ENCODE measurements at regions not wholly inside any gene's neighbourhood (a gene's known extent, or its start where the extent isn't known, plus 50 kb on each side); places are given as distances from the start of the nearest gene placed in this dataset.

GRCh38 chr15:27670486-27671209 lies 428.5 kb downstream of the OCA2 start:
- no peak for DNase-seq

- no peak for DNase-seq
These were observed 429.5 kb downstream of the OCA2 start for GRCh38 chr15:27669641-27670040.

GRCh38 chr15:27668471-27669220 lies 430.5 kb downstream of the OCA2 start:
- no peak for DNase-seq

DNA sequence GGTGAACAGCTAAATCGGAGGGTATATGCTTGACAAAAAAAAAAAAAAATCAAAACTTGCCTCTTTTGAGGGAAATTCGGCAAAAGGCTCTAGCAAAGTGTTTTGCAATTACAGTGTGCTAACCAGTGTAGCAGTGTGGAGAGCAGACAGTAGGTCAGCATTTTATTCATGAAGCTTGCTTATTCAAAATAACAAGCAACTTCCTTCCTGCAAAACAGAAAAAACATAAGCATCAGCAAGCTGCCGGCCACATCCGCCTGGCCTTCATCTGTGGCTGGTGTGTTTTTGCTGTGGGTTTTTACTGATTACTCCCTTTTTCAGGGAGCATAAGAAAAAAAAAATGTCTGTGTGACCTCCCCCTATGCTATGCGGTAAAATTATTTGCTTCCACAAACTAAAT lies 434.1 kb downstream of the OCA2 start:
- DNase-seq, result no peak

GRCh38 chr15:27662892-27663291 lies 436.2 kb downstream of the OCA2 start:
- DNase-seq, result no peak

- DNase-seq, result no peak
These were observed 438.4 kb downstream of the OCA2 start for GRCh38 chr15:27660676-27661075.

DNA sequence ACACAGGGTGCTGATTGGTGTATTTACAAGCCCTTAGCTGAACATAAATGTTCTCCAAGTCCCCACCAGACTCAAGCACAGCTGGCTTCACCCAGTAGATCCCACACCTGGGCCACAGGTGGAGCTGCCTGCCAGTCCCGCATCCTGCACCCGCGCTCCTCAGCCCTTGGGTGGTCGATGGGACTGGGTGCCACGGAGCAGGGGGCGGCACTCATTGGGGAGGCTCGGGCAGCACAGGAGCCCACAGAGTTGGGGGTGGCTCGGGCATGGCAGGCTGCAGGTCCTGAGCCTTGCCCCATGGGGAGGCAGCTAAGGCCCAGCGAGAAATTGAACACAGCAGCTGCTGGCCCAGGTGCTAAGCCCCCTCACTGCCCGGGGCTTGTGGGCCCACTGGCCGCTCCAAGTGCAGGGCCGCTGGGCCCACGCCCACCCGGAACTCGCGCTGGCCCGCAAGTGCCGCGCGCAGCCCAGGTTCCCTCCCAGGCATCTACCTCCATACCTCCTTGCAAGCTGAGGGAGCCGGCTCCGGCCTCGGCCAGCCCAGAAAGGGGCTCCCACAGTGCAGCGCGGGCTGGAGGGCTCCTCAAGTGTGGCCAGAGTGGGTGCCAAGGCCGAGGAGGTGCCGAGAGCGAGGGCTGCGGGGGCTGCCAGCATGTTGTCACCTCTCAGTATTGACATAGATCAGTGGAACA lies 442.7 kb downstream of the OCA2 start:
- DNase-seq, result no peak

DNA sequence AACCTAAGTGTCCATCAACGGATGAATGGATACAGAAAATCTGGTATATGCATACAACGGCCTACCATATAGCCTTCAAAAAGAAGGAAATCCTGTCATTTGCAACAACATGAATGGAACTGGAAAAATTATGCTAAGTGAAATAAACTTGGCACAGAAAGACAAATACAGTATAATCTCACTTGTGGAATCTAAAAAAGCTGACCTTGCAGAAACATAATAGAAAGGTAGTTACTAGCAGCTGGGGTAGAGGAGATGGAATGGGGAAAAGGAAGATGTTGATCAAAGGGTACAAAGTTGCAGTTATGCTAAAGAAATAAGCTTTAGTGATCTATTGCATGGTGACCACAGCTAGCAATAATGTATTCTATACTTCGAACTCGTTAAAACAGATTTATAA lies 444.1 kb downstream of the OCA2 start:
- DNase-seq, result no peak

- no peak for DNase-seq
These were observed 448.9 kb downstream of the OCA2 start for GRCh38 chr15:27650244-27650643.

DNA sequence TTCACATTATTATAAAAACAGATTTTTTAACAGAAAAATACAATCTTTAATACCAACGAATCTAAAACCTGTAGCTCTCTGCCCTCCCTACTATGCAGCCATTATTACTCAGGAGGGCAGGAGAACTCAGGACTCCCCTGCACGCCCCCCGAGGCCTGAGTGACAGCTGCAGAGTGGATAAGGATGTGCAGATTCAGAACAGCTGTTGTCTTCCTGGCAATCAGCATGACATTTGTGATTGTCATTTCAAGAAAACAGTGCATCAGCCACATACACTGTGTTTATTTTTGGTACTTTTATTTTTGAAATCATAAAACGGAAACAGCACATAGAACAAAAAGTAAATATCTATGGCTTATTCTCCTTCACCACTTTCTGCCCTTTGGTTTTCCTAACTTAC lies 450.8 kb downstream of the OCA2 start:
- no peak for DNase-seq

- no peak for DNase-seq
These were observed 452.6 kb downstream of the OCA2 start for GRCh38 chr15:27646531-27646930.

DNA sequence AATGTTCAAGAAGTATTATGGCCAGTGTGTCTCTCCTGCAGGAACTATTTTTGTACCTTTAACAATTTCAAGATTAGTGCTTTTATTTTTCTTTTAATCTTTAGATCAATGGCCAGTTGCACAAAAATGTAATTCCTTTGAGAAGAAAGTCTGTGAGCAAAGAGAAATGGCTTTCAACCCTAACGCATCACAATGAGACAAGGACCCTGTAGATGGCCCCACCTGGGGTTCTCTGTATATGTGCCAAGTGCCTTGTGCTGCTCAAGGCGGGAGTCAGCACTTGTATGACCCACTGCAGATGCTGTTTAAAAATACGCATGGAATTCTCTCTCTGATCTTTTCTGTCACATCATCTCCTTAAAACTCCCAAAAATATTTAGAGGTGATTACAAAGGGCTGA lies 453.4 kb downstream of the OCA2 start:
- no peak for DNase-seq

GRCh38 chr15:27642981-27643380 lies 456.1 kb downstream of the OCA2 start:
- DNase-seq, result no peak

GRCh38 chr15:27639595-27639994 lies 459.5 kb downstream of the OCA2 start:
- no peak for DNase-seq

GRCh38 chr15:27638958-27639357 lies 460.2 kb downstream of the OCA2 start:
- no peak for DNase-seq

DNA sequence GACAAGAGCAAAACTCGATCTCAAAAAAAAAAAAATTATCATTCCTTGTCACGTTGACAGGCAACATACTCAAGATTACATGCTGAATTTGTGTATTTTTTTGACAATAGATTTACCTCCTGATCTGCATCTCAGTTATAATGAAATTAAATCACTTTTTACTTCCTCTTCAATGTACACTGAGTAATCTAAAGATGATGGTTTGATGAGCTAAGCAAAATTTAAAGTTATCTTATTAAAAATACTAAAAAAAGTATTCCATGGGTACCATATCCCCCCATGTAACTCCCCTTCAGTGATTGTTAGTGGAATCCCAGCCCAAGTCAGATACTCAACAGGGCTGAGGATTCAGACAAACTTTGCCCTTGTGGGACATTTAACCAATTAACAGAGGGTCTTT lies 463.2 kb downstream of the OCA2 start:
- DNase-seq, result no peak

DNA sequence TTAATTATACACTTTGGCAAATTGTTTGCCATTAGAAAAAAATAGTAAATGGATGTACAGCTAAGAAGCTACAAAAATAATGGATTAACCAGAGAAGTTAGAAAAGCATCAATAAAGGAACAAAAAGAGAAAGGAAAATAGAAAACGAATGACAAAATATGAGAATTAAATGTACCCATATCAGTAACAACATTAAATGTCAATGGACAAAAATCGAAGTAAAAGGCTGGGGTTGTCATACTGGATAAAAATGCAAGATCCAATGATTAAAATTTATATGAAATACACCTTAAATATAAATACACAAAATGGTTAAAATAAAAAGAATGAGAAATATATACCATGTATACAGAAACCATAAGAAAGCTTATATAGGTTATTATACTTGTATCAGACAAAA lies 470.6 kb downstream of the OCA2 start:
- no peak for DNase-seq

GRCh38 chr15:27627623-27628022 lies 471.5 kb downstream of the OCA2 start:
- no peak for DNase-seq

DNA sequence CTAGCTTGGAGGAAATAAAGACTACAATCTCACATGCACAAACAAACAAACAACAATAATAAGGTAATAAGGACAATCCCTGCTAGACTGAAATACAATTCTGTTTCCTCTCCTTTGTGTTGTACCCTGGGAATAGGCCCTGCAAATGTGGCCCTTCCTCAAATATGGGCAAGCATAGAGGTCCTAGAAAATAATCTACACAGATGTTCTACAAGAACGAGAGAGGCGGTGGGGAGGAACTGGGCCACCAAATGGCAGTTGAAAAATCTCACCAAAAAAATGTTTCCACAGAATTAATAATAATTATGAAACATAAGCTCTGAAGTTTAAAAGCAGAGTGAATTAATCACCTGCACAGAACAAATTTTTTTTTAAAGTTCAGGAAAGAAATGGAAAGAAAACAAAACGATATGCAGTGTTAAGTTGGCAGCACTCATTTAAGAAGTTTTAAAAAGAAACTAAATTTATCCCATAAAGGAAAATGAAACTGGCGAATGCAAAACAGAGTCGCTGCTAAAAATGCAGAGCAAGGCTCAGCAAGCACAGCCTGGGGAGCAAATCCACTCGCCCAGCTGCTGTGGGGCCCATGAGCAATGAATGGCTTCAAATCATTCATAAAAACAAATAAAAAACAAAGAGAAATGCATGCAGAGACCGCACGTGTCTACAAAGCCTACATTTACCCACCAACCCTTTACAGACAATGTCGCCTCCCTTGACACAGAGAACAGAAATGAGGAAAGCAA lies 475.4 kb downstream of the OCA2 start:
- no peak for DNase-seq

DNA sequence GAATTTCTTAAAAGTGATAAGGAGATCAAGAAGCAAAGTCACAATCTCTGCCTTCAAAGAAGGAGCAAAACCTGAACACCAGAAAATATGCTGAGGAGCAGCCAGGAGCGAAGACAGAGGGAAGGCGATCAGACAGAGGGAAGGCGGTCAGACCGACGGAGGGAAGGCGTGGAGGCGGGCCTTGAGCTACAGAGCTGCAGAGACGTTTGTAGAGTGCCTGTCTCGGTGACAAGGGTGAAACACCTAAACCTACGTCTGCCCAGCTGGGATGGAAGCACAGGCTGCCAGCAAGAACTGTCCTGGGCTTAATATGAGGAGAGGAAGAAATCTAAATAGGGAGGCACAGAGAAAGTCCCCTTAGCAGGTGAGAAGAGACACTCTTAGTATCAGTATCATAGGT lies 476.0 kb downstream of the OCA2 start:
- DNase-seq, result no peak

DNA sequence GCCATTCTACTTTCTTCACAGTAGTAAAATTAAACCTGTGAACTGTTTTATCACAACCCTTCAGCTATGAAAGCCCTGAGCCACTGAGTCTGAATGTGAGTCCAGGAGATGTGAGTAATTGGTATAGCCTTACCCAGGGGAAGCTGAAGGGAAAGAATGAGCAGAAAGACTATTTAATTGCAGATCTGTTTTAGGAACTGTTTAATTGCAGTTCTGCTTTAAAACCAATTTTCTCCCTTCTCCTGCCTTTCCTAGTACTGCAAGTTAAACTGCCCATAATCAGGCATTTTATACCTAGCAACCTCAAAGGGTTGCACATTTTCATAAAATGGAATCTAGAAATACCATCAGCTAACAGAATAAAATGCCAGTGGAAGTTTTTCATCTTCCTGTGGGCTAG lies 476.7 kb downstream of the OCA2 start:
- no peak for DNase-seq

DNA sequence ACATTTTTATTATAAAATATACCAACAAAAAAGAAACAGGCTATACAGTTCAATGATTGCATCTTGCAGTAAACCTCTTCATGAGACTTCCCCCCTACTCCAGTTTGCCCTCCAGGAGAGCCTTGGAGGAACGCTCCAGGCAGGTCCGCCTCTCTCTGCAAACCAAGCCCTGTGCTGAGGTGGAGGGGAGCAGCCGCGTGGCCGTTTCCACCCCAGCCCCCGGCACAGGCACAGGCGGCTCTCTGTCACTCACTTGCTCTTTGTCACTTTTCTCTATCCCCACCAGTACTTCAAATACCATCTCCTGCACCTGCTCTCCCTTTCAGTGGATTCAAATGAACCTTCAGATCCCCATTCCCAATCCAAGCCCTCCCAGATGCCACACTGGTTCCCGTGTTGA lies 479.9 kb downstream of the OCA2 start:
- DNase-seq, result no peak

DNA sequence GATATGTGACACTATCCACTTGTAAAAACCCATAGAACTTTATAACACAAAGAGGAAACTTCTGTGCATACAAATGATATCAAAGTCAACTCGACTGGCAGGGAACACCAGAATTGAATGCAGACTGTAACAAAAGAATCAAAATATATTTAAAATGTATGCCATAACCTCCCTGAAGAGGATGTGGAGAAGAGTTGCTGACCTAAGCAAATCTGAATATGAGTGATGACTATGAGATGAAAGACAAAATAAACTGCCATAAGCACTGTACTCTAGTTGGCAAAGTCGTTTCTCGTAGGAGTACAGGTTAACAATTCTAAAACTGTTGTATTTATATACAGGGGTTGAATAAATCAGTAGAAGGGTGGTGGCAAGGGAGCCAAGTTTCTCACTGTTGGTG lies 482.1 kb downstream of the OCA2 start:
- no peak for DNase-seq

Data from stimulated activated CD4-positive, alpha-beta T cell treated with anti-CD3 and anti-CD28 coated beads, Interleukin-12 subunit alpha, Interleukin-12 subunit beta, amount 100 ng/mL, for 4 hours (primary cell).